ENCODE measurements at regions not wholly inside any gene's neighbourhood (a gene's known extent, or its start where the extent isn't known, plus 50 kb on each side); places are given as distances from the start of the nearest gene placed in this dataset.

DNA sequence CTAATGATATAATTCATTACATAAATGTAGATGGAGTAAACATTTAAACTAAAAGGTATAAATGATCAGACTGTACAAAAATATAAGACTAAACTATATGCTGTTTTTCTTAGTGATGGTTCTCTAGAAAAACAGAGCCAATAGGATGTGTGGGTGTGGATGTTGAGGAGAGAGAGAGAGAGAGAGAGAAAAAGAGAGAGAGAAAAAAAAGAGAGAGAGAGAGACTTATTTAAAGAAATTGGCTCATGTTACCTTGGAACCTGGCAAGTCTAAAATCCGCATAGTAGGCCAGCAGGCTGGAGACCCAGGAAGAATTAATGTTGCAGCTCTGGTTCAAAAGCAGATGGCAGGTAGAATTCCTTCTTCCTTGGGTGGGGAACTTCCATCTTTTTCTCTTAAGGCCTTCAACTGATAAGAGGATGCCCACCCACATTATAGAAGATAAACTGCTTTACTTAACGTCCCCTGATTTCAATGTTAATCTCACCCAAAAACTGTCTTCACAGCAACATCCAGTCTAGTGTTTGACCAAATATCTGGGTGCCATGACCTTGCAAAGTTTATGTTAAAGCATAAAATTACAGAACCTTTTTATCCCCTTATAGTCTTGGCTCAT is 74.3 kb upstream of the KCNJ15 start:
- H3K27me3 ChIP-seq (replicated peaks in 1 of 2; ENCODE audit: control insufficient read depth in 2 of 2, insufficient read depth in 2 of 2, low read length in 1 of 2): no peaks in the 10 kb centered on the region
- TF ChIP-seq ZNF384 (IDR thresholded peaks at IDR 0.05; ENCODE audit: borderline replicate concordance, low read depth, low read length) (no peak), FOXK2 (IDR thresholded peaks at IDR 0.05) (no peak), TARDBP (IDR thresholded peaks at IDR 0.05; ENCODE audit: borderline replicate concordance) (no peak), ESRRA (IDR thresholded peaks at IDR 0.05; ENCODE audit: low read length) (no peak), ETV6 (conservative IDR thresholded peaks at IDR 0.05 in 1 of 2, IDR thresholded peaks at IDR 0.05 in 1 of 2; ENCODE audit: borderline replicate concordance in 1 of 2, low read depth in 1 of 2) (no peak), WRNIP1 (IDR thresholded peaks at IDR 0.05; ENCODE audit: borderline replicate concordance, low read depth, low read length) (no peak), ZNF274 (IDR thresholded peaks at IDR 0.05; ENCODE audit: insufficient read depth, insufficient read length) (no peak), CHD2 (IDR thresholded peaks at IDR 0.05; ENCODE audit: borderline replicate concordance, low read depth, low read length) (no peak), DPF2 (IDR thresholded peaks at IDR 0.05) (no peak), ZSCAN29 (IDR thresholded peaks at IDR 0.05) (no peak)
- TF ChIP-seq, protein P1, sequence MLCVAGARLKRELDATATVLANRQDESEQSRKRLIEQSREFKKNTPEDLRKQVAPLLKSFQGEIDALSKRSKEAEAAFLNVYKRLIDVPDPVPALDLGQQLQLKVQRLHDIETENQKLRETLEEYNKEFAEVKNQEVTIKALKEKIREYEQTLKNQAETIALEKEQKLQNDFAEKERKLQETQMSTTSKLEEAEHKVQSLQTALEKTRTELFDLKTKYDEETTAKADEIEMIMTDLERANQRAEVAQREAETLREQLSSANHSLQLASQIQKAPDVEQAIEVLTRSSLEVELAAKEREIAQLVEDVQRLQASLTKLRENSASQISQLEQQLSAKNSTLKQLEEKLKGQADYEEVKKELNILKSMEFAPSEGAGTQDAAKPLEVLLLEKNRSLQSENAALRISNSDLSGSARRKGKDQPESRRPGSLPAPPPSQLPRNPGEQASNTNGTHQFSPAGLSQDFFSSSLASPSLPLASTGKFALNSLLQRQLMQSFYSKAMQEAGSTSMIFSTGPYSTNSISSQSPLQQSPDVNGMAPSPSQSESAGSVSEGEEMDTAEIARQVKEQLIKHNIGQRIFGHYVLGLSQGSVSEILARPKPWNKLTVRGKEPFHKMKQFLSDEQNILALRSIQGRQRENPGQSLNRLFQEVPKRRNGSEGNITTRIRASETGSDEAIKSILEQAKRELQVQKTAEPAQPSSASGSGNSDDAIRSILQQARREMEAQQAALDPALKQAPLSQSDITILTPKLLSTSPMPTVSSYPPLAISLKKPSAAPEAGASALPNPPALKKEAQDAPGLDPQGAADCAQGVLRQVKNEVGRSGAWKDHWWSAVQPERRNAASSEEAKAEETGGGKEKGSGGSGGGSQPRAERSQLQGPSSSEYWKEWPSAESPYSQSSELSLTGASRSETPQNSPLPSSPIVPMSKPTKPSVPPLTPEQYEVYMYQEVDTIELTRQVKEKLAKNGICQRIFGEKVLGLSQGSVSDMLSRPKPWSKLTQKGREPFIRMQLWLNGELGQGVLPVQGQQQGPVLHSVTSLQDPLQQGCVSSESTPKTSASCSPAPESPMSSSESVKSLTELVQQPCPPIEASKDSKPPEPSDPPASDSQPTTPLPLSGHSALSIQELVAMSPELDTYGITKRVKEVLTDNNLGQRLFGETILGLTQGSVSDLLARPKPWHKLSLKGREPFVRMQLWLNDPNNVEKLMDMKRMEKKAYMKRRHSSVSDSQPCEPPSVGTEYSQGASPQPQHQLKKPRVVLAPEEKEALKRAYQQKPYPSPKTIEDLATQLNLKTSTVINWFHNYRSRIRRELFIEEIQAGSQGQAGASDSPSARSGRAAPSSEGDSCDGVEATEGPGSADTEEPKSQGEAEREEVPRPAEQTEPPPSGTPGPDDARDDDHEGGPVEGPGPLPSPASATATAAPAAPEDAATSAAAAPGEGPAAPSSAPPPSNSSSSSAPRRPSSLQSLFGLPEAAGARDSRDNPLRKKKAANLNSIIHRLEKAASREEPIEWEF (IDR thresholded peaks at IDR 0.05; ENCODE audit: insufficient replicate concordance, low read depth, low read length): no peak
- no peak for DNase-seq (ENCODE audit: low read depth, low spot score)
- BruUV-seq (replicated peaks): no TSS peak
- H3K36me3 ChIP-seq (ENCODE audit: control insufficient read depth in 2 of 2, insufficient read depth in 2 of 2, low read length in 1 of 2): no peaks in the 10 kb centered on the region
- H3K9ac ChIP-seq (ENCODE audit: control insufficient read depth, insufficient read depth, low read length): no peak overlapping the region
- no peak overlapping the region for H3K4me2 ChIP-seq (ENCODE audit: control insufficient read depth, insufficient read depth)
- ChIA-PET RAD21 (ENCODE audit: unreplicated experiment) (no interaction called here), SMC1A (ENCODE audit: uncharacterized antibody, unreplicated experiment) (no interaction called here), POLR2A (no interaction called here), CTCF (no interaction called here)
- H4K20me1 ChIP-seq (ENCODE audit: control insufficient read depth, insufficient read depth): no peaks in the 10 kb centered on the region
- no peak for ATAC-seq
- no peak overlapping the region for H3K27ac ChIP-seq (ENCODE audit: control insufficient read depth, insufficient read depth)
- H3K9me3 ChIP-seq (replicated peaks; ENCODE audit: control insufficient read depth, insufficient read depth, low read length): no peaks in the 10 kb centered on the region; the same call in 2 of the 3 replicates
- H2AFZ ChIP-seq (ENCODE audit: control insufficient read depth, low read depth, low read length): no peak overlapping the region
- intact Hi-C loops (cut with micrococcal nuclease; ENCODE audit: unreplicated experiment) (no loop called here), in situ Hi-C loops (cut with MboI) (no loop called here)
- H3K4me1 ChIP-seq (ENCODE audit: control insufficient read depth, insufficient read depth, low read length): no peaks in the 10 kb centered on the region
- no peak overlapping the region for H3K4me3 ChIP-seq
- WGBS (ENCODE audit: insufficient coverage, insufficient replicate concordance, low lambda C conversion rate, missing lambda C conversion rate): 0% methylated on average over 2 of the region's 2 CpGs
- FAIRE-seq: no peak
- no peaks in the 10 kb centered on the region for H3K79me2 ChIP-seq (ENCODE audit: control insufficient read depth, insufficient read depth, low read length)
